GM12878 (cell line): ENCODE measurements at regions not wholly inside any gene's neighbourhood (a gene's known extent, or its start where the extent isn't known, plus 50 kb on each side); places are given as distances from the start of the nearest gene placed in this dataset.

Experiments
- ASH2L ChIP-seq: fragments of 300-600, 200-600 bp; sonication (generic); IDR thresholded peaks from 2 replicates; pipeline ENCODE4 v1.6.1; 2017; ENCODE audit warnings: low read depth, mild to moderate bottlenecking, borderline replicate concordance
- FOXK2 ChIP-seq: fragments of 450-650 bp; IDR thresholded peaks from 2 replicates; pipeline ENCODE4 v1.6.1; 2017; ENCODE audit warnings: mild to moderate bottlenecking, moderate library complexity
- GABPA ChIP-seq: IDR thresholded peaks from 2 replicates; pipeline ENCODE4 v1.6.1; 2014; ENCODE audit warnings: antibody characterized with exemption, low read depth, mild to moderate bottlenecking, inconsistent platforms
- NR2F1 ChIP-seq: fragments of 450-650 bp; conservative IDR thresholded peaks from 2 replicates; pipeline ENCODE4 v1.6.1; 2017; ENCODE audit warnings: mild to moderate bottlenecking
- PAX5 ChIP-seq: IDR thresholded peaks from 2 replicates; pipeline ENCODE4 v1.6.1; 2011; ENCODE audit warnings: low read depth, low read length, borderline replicate concordance
- PRDM15 ChIP-seq: fragments of 450-650 bp; formaldehyde crosslinking; IDR thresholded peaks from 2 replicates; pipeline ENCODE4 v1.4.0; 2020; ENCODE audit warnings: mild to moderate bottlenecking, moderate library complexity
- RFX5 ChIP-seq: IDR thresholded peaks from 2 replicates; pipeline ENCODE4 v1.6.1; 2011; ENCODE audit warnings: low read depth, low read length, improper control_type of control experiment
- SPI1 ChIP-seq: IDR thresholded peaks from 2 replicates; pipeline ENCODE4 v1.6.1; 2011; ENCODE audit warnings: low read depth, mild to moderate bottlenecking, low read length, moderate library complexity, borderline replicate concordance; ENCODE audit not compliant: insufficient read depth
- TCF3 ChIP-seq: IDR thresholded peaks from 2 replicates; pipeline ENCODE4 v1.6.1; 2012; ENCODE audit warnings: low read depth, mild to moderate bottlenecking, low read length, borderline replicate concordance; ENCODE audit not compliant: insufficient read depth
- ZNF24 ChIP-seq: fragments of 450-650 bp; IDR thresholded peaks from 2 replicates; pipeline ENCODE4 v1.6.1; 2017; ENCODE audit warnings: antibody characterized with exemption, mild to moderate bottlenecking

GRCh38 chr10:70980687-70981086 is 92.3 kb upstream of the PCBD1 start (continued):
- no peak for TF ChIP-seq ZNF24
- no peak for TF ChIP-seq NR2F1
- no peak for TF ChIP-seq SPI1
- TF ChIP-seq RFX5, result no peak
- no peak for TF ChIP-seq GABPA
- TF ChIP-seq ASH2L, result no peak
- no peak for TF ChIP-seq FOXK2
- TF ChIP-seq TCF3, result no peak
- TF ChIP-seq PRDM15 (CRISPR knock-in tag), result no peak
- TF ChIP-seq PAX5, result no peak
- TF ChIP-seq, all 136 proteins: peak for 0
